GM23338 (cell line): ENCODE measurements at regions not wholly inside any gene's neighbourhood (a gene's known extent, or its start where the extent isn't known, plus 50 kb on each side); places are given as distances from the start of the nearest gene placed in this dataset.
A peak's percentile ranks its signal among the peaks of the same experiment; 100 is the strongest.
"Not testable (repeated sequence)": the region's sequence is repeated elsewhere in the genome, so short reads cannot be mapped to it uniquely, and the experiment has no call there.

Experiments used
- ATAC-seq: fragments of 200-7000 bp; cut with Tn5 transposase; 3 replicates; pipeline ENCODE4 v1.9.1; 2020
- DNase-seq: peaks from one replicate; pipeline ENCODE4 v3.0.0-alpha.2; 2015; ENCODE audit warnings: low spot score
- H2AFZ ChIP-seq: fragments of 200-600 bp; sonication (generic); 2 replicates; pipeline ENCODE4 v1.8.0; 2016; ENCODE audit warnings: antibody characterized with exemption, mild to moderate bottlenecking, moderate library complexity
- H3F3A ChIP-seq: fragments of 200-600 bp; sonication (generic); replicated peaks from 2 replicates; pipeline ENCODE4 v1.8.0; 2017; ENCODE audit warnings: antibody characterized with exemption, mixed run types, low read depth
- H3K27ac ChIP-seq: fragments of 200-600 bp; sonication (generic); 2 replicates; pipeline ENCODE4 v1.6.1; 2016; ENCODE audit warnings: low read depth
- H3K27me3 ChIP-seq: fragments of 200-600 bp; sonication (generic); 2 replicates; pipeline ENCODE4 v1.8.0; 2016; ENCODE audit warnings: mild to moderate bottlenecking, mixed run types, moderate library complexity; ENCODE audit not compliant: insufficient read depth
- H3K36me3 ChIP-seq: fragments of 200-600 bp; sonication (generic); 2 replicates; pipeline ENCODE4 v1.8.0; 2016; ENCODE audit warnings: mild to moderate bottlenecking; ENCODE audit not compliant: insufficient read depth
- H3K4me1 ChIP-seq: fragments of 200-600 bp; sonication (generic); 2 replicates; pipeline ENCODE4 v1.8.0; 2016; ENCODE audit warnings: mild to moderate bottlenecking, moderate library complexity; ENCODE audit not compliant: insufficient read depth
- H3K4me2 ChIP-seq: fragments of 200-600 bp; sonication (generic); 2 replicates; pipeline ENCODE4 v1.7.1; 2017; ENCODE audit warnings: mixed run types
- H3K4me3 ChIP-seq: fragments of 200-600 bp; sonication (generic); 2 replicates; pipeline ENCODE4 v1.6.1; 2016; ENCODE audit warnings: mixed run types
- H3K79me2 ChIP-seq: fragments of 200-600 bp; sonication (generic); replicated peaks from 2 replicates; pipeline ENCODE4 v1.8.0; 2017; ENCODE audit warnings: mild to moderate bottlenecking; ENCODE audit not compliant: insufficient read depth
- H3K9me2 ChIP-seq: fragments of 200-600 bp; sonication (generic); 2 replicates; pipeline ENCODE4 v1.8.0; 2017; ENCODE audit not compliant: insufficient read depth
- H4K20me1 ChIP-seq: fragments of 200-600 bp; sonication (generic); replicated peaks from 2 replicates; pipeline ENCODE4 v1.8.0; 2017; ENCODE audit warnings: mild to moderate bottlenecking; ENCODE audit not compliant: insufficient read depth
- H3K27ac Mint-ChIP-seq: 2 replicates; pipeline ENCODE4 v1.8.0; 2020; ENCODE audit warnings: inconsistent platforms, mild to moderate bottlenecking, moderate library complexity, mixed read lengths
- H3K27me3 Mint-ChIP-seq: 3 replicates; pipeline ENCODE4 v1.8.0; 2022; ENCODE audit warnings: low read depth, mild to moderate bottlenecking, moderate library complexity, mixed read lengths, inconsistent platforms; ENCODE audit not compliant: insufficient read depth, poor library complexity
- H3K36me3 Mint-ChIP-seq: 3 replicates; pipeline ENCODE4 v1.8.0; 2021; ENCODE audit warnings: low read depth, mild to moderate bottlenecking, inconsistent platforms, moderate library complexity, mixed read lengths
- H3K4me1 Mint-ChIP-seq: 3 replicates; pipeline ENCODE4 v1.8.0; 2020; ENCODE audit warnings: mild to moderate bottlenecking, inconsistent platforms, mixed read lengths
- H3K4me3 Mint-ChIP-seq: 3 replicates; pipeline ENCODE4 v1.8.0; 2021; ENCODE audit warnings: moderate library complexity, mild to moderate bottlenecking, inconsistent platforms, mixed read lengths
- H3K9me3 Mint-ChIP-seq: 3 replicates; pipeline ENCODE4 v1.8.0; 2020; ENCODE audit warnings: moderate library complexity, mild to moderate bottlenecking, inconsistent platforms, mixed read lengths

GRCh38 chr9:67334727-67335572 lies 342.6 kb upstream of the SPATA31A3 start:
- H3K27ac ChIP-seq, H3K4me1 ChIP-seq, H3F3A ChIP-seq, H2AFZ ChIP-seq, H3K36me3 ChIP-seq, H3K9me3 Mint-ChIP-seq, ATAC-seq, H3K36me3 Mint-ChIP-seq, H3K4me3 Mint-ChIP-seq, DNase-seq, H3K4me1 Mint-ChIP-seq, H3K9me2 ChIP-seq, H3K27ac Mint-ChIP-seq, H3K27me3 ChIP-seq, H3K27me3 Mint-ChIP-seq, H4K20me1 ChIP-seq, H3K79me2 ChIP-seq, H3K4me2 ChIP-seq, H3K4me3 ChIP-seq: not testable (repeated sequence)

- H3K27ac ChIP-seq, H3K27me3 ChIP-seq, H3F3A ChIP-seq, H3K4me1 Mint-ChIP-seq, H3K4me3 Mint-ChIP-seq, H3K36me3 ChIP-seq, H3K36me3 Mint-ChIP-seq, H2AFZ ChIP-seq, H3K4me3 ChIP-seq, DNase-seq, H3K4me2 ChIP-seq, H4K20me1 ChIP-seq, H3K27ac Mint-ChIP-seq, ATAC-seq, H3K9me2 ChIP-seq, H3K4me1 ChIP-seq, H3K27me3 Mint-ChIP-seq, H3K9me3 Mint-ChIP-seq, H3K79me2 ChIP-seq: not testable (repeated sequence)
Observed at GRCh38 chr9:67331634-67332033, 339.3 kb upstream of the SPATA31A3 start.

GRCh38 chr9:67313409-67313808 lies 321.1 kb upstream of the SPATA31A3 start:
- H3K4me3 Mint-ChIP-seq, H3K27ac Mint-ChIP-seq, ATAC-seq: not testable (repeated sequence)

GRCh38 chr9:67312504-67312903 lies 320.2 kb upstream of the SPATA31A3 start:
- not testable (repeated sequence) for H3K4me1 ChIP-seq, H3K4me2 ChIP-seq, H3K79me2 ChIP-seq, H3K36me3 ChIP-seq, H3F3A ChIP-seq, H3K27me3 ChIP-seq, H2AFZ ChIP-seq, H3K4me3 Mint-ChIP-seq, ATAC-seq, H4K20me1 ChIP-seq, H3K36me3 Mint-ChIP-seq, DNase-seq, H3K27me3 Mint-ChIP-seq, H3K27ac ChIP-seq, H3K27ac Mint-ChIP-seq, H3K9me2 ChIP-seq, H3K9me3 Mint-ChIP-seq, H3K4me1 Mint-ChIP-seq, H3K4me3 ChIP-seq

More at GRCh38 chr9:67313409-67313808, 321.1 kb upstream of the SPATA31A3 start:
- not testable (repeated sequence) for H3F3A ChIP-seq, H3K4me1 ChIP-seq, H3K27me3 Mint-ChIP-seq, H3K36me3 Mint-ChIP-seq, H3K79me2 ChIP-seq, DNase-seq, H3K4me1 Mint-ChIP-seq, H3K9me3 Mint-ChIP-seq, H3K27me3 ChIP-seq, H3K27ac ChIP-seq, H2AFZ ChIP-seq, H3K4me2 ChIP-seq, H3K4me3 ChIP-seq, H3K36me3 ChIP-seq, H3K9me2 ChIP-seq, H4K20me1 ChIP-seq

GRCh38 chr9:67307109-67307508 lies 314.8 kb upstream of the SPATA31A3 start:
- H3K4me2 ChIP-seq, H3K4me3 Mint-ChIP-seq, H3K4me1 ChIP-seq, H3K27ac Mint-ChIP-seq, H3K27me3 Mint-ChIP-seq, H3K27ac ChIP-seq, ATAC-seq, H3F3A ChIP-seq, H3K9me2 ChIP-seq, DNase-seq, H4K20me1 ChIP-seq, H3K4me1 Mint-ChIP-seq, H3K36me3 Mint-ChIP-seq, H3K4me3 ChIP-seq, H3K36me3 ChIP-seq, H3K79me2 ChIP-seq, H3K9me3 Mint-ChIP-seq, H2AFZ ChIP-seq, H3K27me3 ChIP-seq: not testable (repeated sequence)

- not testable (repeated sequence) for H4K20me1 ChIP-seq, H3K4me1 Mint-ChIP-seq, H3K4me1 ChIP-seq, H3K27me3 Mint-ChIP-seq, H3K9me2 ChIP-seq, H3K27ac Mint-ChIP-seq, H3K79me2 ChIP-seq, H3K9me3 Mint-ChIP-seq, H3K27me3 ChIP-seq, H3F3A ChIP-seq, H2AFZ ChIP-seq, H3K36me3 Mint-ChIP-seq, H3K36me3 ChIP-seq, H3K27ac ChIP-seq, H3K4me3 ChIP-seq, H3K4me2 ChIP-seq, DNase-seq, H3K4me3 Mint-ChIP-seq
- ATAC-seq = peak; percentile 30
Observed at GRCh38 chr9:67288797-67289196, 296.4 kb upstream of the SPATA31A3 start.
